GM21786 (cell line): ENCODE measurements at regions not wholly inside any gene's neighbourhood (a gene's known extent, or its start where the extent isn't known, plus 50 kb on each side); places are given as distances from the start of the nearest gene placed in this dataset.
"Not testable (repeated sequence)": the region's sequence is repeated elsewhere in the genome, so short reads cannot be mapped to it uniquely, and the experiment has no call there.

Source experiments
- ATAC-seq: cut with Tn5 transposase; IDR thresholded peaks from one replicate; pipeline ENCODE4 v1.9.1; 2021; ENCODE audit not compliant: unreplicated experiment

DNA sequence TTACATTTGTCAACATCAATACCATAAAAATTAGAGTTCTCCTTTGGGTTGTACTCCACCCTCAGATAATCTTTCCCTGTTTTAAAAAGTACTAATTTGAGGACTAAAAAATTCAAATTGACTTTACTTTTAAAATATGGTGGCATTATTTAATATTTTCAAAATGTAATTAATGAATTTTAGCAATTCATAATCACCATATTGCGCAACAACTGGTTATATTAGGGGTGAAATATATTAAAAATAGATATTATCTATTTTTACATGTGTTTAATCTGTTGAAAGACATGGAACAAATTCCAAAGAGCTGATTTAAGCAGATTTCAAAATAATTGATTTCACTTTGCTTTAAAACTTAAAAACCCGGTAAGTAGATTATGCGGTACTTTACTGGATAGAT is 236.6 kb upstream of the NOL4 start:
- no peak for ATAC-seq

GRCh38 chr18:34467058-34467457 is 242.3 kb upstream of the NOL4 start:
- peak; percentile 74 for ATAC-seq

DNA sequence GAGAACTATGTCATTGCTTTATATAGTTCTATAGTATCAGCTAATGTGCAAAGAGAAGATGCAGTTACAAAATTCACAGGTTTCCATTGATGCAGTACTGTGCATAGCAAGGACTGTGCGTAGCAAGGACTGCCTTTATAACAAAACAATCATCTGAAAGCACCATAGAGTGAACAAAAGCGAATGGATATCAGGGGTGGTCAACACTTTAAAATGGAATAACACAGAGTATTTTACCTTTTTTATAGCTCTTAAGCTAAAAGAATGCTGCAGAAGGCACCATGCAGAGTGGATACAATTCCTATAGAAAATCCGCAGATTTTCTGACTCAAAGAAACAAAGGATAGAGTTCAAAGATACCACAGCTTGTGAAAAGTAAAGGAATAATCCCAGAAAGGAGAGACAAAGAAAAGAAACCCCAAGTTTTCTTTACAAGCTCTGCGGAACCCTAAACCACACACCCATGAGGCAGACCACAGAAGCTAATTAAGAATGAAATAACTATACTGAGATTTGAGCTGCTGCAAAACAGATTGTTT is 229.9 kb upstream of the DTNA start:
- no peak for ATAC-seq

DNA sequence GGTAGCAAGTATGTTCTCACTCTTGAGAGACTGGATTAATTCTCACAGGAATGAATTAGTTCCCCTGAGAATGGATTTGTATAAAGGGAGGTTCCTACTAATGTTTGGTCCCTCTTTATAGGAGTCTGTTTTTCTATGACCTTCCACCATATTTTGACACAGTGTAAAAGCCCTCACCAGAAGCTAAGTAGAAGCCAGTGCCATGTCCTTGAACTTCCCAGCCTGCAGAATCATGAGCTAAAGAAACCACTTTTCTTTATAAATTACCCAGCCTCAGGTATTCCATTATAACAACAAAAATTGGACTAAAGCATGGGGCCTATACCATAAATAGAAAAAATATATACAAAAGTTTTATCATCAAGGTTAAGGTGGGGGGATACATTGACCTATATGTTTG is 227.9 kb upstream of the DTNA start:
- ATAC-seq = no peak

- ATAC-seq = no peak
Observed at GRCh38 chr18:34483198-34483597, 226.9 kb upstream of the DTNA start.

- no peak for ATAC-seq
Observed at GRCh38 chr18:34491719-34492118, 218.4 kb upstream of the DTNA start.

DNA sequence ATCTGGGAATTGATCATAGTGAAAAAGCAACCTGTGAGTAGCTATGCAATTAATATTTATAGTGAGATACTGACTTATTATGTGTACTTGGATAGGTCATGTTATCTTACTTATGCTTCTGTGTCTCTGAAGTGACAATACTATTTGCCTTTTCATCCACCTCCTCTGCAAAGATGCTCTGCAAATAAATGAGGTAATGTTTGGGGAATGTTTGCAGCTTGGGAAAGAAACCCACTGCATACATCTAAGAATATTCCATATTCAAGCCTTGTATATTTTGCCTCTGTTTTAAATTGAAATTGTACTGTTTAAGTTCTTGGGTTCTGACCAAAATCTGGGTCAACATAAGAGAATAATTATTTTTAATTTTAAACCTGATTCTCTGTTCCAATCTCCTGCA is 217.4 kb upstream of the DTNA start:
- no peak for ATAC-seq

DNA sequence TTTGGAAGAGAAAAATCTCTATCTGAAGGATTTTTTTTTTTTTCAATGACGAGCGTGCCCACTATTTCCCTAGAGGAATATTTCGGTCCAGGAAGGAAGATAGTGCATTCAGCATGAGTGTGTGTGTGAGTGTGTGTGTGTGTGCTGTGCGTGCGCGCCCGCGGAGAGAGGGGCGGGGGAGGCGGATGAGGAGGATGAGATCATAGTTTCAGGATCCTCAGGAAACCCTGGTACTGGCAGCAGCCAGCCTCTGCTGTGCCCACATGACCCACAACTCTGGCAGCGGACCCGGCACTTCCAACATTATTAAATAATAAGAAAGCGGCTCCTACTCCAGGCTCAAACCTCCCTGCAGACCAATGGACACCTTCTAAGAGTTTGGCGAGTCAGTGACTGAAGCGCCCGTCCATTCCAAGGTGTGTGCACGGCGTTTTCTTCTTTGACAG is 217.0 kb upstream of the DTNA start:
- peak; percentile 70 for ATAC-seq

GRCh38 chr18:34493566-34494358 is 216.3 kb upstream of the DTNA start:
- peak; percentile 43 for ATAC-seq

DNA sequence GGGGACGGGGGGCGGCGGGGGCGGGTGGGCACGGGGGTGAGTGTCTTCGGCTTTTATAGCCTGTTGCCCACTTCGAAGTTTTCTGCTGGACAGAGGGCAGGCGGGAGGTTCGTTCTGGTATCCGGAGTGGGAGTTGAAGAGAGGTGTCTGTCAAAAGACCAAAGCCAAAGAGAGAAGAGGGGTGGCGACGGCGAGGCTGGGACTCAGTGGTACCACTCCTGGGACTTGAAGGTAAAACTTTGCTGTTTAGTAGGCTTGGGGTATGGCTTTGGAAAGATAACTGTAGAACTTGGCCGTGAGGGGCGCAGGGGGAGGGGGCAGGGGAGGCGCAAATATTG is 215.8 kb upstream of the DTNA start:
- no peak for ATAC-seq

DNA sequence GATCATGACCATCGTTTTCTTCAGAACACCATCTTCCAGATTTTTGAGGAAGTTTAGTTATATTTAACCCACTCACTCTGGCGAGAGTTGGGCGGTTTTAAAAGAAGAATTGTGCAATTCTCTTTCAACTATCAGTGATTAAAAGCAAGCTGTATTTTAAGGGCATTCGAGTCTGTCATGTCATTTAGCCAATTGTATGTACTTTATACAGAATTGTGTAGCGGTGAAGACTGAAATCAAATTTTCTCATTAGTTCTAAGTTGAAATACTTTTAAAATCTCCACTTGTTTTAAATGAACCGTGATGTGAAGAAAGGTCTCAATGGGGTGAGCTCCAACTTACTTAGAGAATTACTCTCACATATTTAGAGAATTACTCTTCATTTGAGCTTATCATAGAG is 214.6 kb upstream of the DTNA start:
- no peak for ATAC-seq

DNA sequence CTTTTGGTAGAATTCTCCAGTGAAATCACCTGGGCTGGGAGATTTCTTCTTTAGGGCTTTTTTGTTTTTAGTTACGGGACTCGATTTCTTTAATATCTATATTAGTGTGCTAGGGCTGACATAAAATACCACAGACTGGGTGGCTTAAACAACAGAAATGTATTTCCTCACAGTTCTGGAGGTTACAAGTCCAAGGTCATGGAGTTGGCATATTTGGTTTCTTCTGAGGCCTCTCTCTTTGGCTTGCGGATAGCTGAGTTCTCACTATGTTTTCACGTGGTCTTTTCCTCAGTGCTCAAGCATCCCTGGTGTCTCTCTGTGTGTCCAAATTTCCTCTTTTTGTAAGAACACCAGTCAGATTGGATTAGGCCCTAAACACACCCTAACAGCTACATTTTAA is 208.5 kb upstream of the DTNA start:
- ATAC-seq = no peak

DNA sequence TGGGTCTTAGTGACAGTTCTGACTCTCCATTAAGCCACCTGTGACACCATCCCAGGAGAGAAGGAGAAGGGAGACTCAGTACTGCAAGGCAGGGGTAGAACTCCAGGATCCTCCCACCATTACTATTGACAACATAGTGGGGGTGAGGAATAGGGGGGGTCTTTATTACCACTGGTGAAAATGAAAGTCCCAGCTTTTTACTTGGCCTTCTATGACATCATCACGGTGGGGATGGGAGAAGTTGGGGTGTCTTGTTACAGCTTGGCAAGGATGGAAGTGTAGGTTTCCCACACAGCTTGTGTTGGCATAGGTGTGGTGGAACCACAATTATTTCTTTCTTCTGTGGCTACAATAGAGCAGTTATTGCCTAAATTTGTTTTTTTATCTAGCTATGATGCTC is 203.9 kb upstream of the DTNA start:
- no peak for ATAC-seq

DNA sequence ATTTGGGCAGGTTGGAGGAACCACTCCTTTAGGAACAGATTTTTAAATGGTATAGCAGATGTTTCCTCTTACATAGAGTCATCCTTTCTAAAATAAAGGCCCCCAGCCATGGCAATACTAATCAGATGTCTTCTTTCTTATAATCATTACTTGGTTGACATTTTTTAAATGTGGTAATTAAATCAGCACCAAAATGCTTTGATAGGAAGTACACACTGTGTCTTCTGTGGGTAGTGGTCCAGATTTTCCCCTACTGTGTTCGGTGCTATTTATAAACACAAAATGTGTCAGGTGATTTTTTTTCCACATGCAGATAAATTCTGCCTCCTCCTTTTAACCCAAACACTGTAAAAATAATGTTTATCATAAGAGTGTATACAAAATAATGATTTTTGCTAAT is 200.9 kb upstream of the DTNA start:
- ATAC-seq = no peak

DNA sequence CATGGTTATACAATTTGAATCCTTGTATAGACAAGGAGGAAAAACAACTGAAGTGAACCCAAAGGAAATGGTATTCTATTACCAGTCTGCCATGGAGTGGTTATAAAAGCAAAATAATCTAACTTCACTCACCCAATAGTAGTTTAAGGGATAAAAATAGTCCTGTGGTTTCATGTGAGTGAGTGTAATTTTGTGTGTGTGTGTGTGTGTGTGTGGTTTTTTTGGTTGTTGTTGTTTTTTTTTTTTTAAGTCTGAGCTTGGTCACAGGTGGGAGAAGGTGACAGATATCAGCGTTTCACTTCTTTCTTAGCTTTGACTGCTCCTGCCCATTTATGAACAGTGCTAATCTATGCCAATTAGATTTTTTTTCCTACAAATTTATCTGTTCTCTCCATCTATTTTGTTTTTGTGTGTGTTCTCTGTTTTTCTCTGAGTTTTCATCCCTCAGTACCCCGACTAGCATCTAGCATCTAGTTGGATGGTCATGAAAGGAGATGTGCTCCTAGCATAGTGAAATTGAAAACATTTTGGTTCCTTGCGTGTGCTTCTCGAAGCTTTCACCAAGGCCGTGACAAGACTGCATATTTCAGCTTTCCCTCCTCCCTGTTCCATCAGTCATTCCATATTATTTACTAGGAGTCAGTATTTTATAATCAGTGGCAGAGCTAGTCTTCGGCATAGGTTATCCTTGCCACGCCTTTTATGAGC is 200.1 kb upstream of the DTNA start:
- no peak for ATAC-seq

- no peak for ATAC-seq
Observed at GRCh38 chr18:34510926-34511325, 199.2 kb upstream of the DTNA start.

GRCh38 chr18:34511435-34511834 is 198.7 kb upstream of the DTNA start:
- no peak for ATAC-seq

DNA sequence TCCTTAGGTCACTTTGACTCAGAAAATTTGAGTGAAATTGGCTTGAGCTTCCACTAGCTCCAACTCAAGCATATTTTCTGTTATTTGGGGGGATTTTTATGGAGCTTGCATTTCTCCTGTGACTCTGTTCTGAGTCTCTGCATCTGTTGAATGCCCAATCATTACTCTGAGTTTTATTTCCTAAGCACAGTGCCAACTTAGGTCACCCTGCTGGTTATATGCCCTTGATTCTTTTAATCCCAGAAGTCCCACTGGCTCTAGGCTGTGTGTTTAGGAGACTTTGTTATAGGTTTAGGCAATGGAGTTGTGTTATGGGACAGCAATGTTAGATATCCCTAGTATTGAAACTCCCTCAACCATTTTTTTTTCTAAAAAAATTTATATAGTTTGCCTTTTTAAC is 198.2 kb upstream of the DTNA start:
- ATAC-seq = no peak

DNA sequence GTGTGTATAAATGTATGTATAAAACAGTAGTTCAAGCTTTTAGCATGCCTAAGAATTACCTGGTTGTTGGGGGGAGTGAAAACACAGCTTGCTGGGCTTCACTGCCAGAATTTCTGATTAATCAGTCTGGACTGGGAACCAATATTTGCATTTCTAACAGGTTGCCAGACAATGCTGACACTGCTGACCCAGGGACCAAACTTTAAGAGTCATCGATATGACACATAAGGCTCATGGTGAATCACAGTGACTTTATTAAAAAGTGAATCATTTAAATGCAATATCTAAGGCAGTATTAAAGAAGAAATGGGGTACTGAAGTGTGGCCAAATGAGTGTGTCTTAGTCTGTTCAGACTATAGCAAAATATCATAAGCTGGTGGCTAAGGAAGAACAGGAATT is 195.9 kb upstream of the DTNA start:
- ATAC-seq = no peak

- no peak for ATAC-seq
Observed at GRCh38 chr18:34514957-34515356, 195.1 kb upstream of the DTNA start.

DNA sequence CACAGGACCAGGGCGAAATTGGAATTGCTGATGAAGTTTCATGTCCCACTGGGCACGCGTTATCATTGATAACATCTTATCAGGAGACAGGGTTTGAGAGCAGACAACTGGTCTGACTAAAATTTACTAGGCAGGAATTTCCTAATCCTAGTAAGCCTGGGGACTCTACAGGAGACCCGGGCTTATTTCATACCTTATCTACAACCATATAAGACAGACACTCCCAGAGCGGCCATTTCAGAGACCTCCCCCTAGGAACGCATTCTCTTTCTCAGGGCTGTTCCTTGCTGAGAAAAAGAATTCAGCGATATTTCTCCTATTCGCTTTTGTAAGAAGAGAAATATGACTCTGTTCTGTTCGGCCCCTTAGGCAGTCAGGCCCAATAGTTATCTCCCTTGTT is 193.7 kb upstream of the DTNA start:
- not testable (repeated sequence) for ATAC-seq

- ATAC-seq = not testable (repeated sequence)
Observed at GRCh38 chr18:34516996-34517395, 193.1 kb upstream of the DTNA start.
